Subcutaneous abdominal adipose tissue (tissue), 5 donors: ENCODE measurements at regions not wholly inside any gene's neighbourhood (a gene's known extent, or its start where the extent isn't known, plus 50 kb on each side); places are given as distances from the start of the nearest gene placed in this dataset.

Experiments
- H3K27ac ChIP-seq: one replicate; pipeline ENCODE4 v1.7.0; 2013; ENCODE audit warnings: low read depth, mild to moderate bottlenecking, inconsistent platforms, low read length, moderate library complexity
- H3K27me3 ChIP-seq, 5 donors: one replicate each; pipeline ENCODE4 v1.7.0; 2013; ENCODE audit warnings: low read length in 5 of 5, inconsistent platforms in 1 of 5; ENCODE audit not compliant: control insufficient read depth in 5 of 5, insufficient read depth in 4 of 5
- H3K36me3 ChIP-seq, 5 donors: one replicate each; pipeline ENCODE4 v1.7.0; 2013; ENCODE audit warnings: low read length in 5 of 5; ENCODE audit not compliant: control insufficient read depth in 5 of 5, insufficient read depth in 5 of 5
- H3K4me1 ChIP-seq, 5 donors: one replicate each; pipeline ENCODE4 v1.7.0; 2013; ENCODE audit warnings: low read length in 5 of 5, mild to moderate bottlenecking in 3 of 5, moderate library complexity in 1 of 5; ENCODE audit not compliant: control insufficient read depth in 5 of 5, insufficient read depth in 5 of 5
- H3K4me3 ChIP-seq, 5 donors: one replicate each; pipeline ENCODE4 v1.7.0; 2013; ENCODE audit warnings: low read length in 5 of 5, low read depth in 1 of 5
- H3K9ac ChIP-seq, 5 donors: one replicate each; pipeline ENCODE4 v1.7.0; 2013; ENCODE audit warnings: low read length in 5 of 5, mild to moderate bottlenecking in 4 of 5, moderate library complexity in 3 of 5
- H3K9me3 ChIP-seq, 5 donors: one replicate each; pipeline ENCODE4 v1.7.0; 2013; ENCODE audit warnings: low read length in 5 of 5; ENCODE audit not compliant: control insufficient read depth in 5 of 5
- donor health status: healthy.
- donor health status: healthy.
- donor health status: healthy.
- donor health status: healthy.
- donor health status: healthy.

DNA sequence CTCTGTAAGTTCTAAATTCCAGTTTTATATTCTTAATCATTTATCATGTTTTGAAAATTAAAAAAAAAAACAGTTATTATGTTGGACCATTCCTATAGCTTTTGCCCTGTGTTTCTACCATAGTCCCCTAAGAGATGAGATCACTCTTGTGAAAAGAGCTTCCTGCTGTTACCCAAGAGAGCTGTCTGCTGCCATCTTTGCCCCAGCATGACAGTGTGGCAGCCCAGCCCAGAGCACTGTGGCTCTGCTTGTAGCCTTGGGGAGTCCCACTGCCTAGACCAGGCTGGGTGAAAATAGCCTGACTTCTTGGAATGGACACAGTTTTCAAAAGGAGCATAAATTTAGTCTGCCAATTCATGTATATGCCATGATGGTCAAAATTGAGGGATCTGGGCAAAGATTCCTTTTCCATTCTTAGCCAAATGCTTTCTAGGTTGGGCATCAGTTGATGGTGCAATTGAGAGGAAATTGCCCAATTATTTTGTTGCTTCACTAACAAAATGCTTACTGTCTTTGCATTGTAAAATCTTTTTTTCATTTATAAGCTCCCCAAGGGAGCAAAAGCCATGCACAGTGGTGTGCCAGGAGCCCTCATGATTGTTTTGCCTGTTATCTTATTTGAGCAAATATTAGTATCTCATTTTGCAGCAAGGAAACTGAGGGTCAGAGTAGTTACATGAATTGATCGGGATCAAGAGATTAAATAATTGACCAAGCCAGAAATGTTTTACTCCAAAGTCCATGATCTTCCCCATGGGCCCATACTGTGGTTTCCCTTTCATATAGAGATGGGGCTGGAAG is 72.8 kb downstream of the ETS2 start:
- H3K27me3 ChIP-seq = no peaks in the 10 kb centered on the region
- peaks cover 0 to 11% (median 5%) of the 10 kb centered on the region in 5 donors for H3K9me3 ChIP-seq
- H3K36me3 ChIP-seq = no peaks in the 10 kb centered on the region
- no peak overlapping the region for H3K9ac ChIP-seq
- H3K4me3 ChIP-seq = no peak overlapping the region
- no peak overlapping the region for H3K27ac ChIP-seq
- H3K4me1 ChIP-seq = peaks cover 0 to 7% (median 0%) of the 10 kb centered on the region in 5 donors

DNA sequence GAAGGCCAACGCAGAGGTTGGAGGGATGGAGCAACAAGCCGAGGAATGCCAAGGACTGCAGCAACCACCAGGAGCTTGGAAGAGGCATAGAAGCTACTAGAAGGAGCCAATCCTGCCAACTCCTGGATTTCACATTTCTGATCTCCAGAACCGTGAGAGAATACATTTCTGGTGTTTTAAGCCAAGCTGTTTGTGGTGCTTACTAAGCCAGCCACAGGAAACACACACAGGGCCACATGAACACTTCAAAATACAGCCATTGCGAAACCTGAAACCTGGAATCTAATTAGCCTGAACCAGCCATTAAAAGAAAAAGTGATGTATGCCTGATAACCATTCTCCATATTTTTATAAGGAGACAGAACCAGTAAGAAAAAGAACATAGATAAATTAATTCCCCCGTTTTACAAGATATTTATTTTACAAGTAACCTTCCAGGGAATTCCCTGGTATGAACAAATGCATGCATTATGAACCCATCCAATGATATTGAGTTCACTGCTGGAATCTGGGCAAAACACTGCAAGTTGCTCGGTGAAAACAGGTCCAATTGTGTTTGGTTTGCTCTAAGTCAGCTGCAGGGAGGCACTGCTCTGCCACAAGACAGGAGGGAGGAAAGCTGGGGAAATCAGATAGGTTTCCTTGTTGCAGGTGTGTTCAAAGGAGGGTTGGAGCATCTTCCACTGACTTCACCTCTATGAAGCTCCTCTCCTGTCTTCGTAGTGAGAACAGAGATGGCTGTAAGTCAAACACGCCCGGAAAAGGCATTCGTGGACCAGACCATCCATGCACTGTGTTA is 70.2 kb downstream of the ETS2 start:
- Histone ChIP-seq H3K4me3 (no peak overlapping the region), H3K27me3 (no peaks in the 10 kb centered on the region), H3K36me3 (no peaks in the 10 kb centered on the region), H3K4me1 (peaks cover 0 to 7% (median 0%) of the 10 kb centered on the region in 5 donors), H3K27ac (no peak overlapping the region), H3K9ac (no peak overlapping the region), H3K9me3 (peaks cover 0 to 8% (median 3%) of the 10 kb centered on the region in 5 donors)
